Dendritic cell treated with granulocyte-macrophage colony-stimulating factor and Interleukin-4, amounts not matched to agents 40 ng/mL and 50 ng/mL, for 4 days (primary cell): ENCODE measurements at regions not wholly inside any gene's neighbourhood (a gene's known extent, or its start where the extent isn't known, plus 50 kb on each side); places are given as distances from the start of the nearest gene placed in this dataset.

Experiments
- H3K27ac Mint-ChIP-seq: one replicate; pipeline ENCODE4 v1.8.0; 2022; ENCODE audit warnings: mild to moderate bottlenecking, mixed read lengths
- H3K27me3 Mint-ChIP-seq: one replicate; pipeline ENCODE4 v1.8.0; 2022; ENCODE audit warnings: mild to moderate bottlenecking, mixed read lengths
- H3K36me3 Mint-ChIP-seq: one replicate; pipeline ENCODE4 v1.8.0; 2022; ENCODE audit warnings: low read depth, mixed read lengths
- H3K4me1 Mint-ChIP-seq: one replicate; pipeline ENCODE4 v1.8.0; 2022; ENCODE audit warnings: low read depth, mixed read lengths
- H3K4me3 Mint-ChIP-seq: one replicate; pipeline ENCODE4 v1.8.0; 2022; ENCODE audit warnings: mild to moderate bottlenecking, moderate library complexity, mixed read lengths
- H3K9me3 Mint-ChIP-seq: one replicate; pipeline ENCODE4 v1.8.0; 2022; ENCODE audit warnings: mixed read lengths
- intact Hi-C: fragments of 100-400 bp; cut with micrococcal nuclease; formaldehyde crosslinking; loops from one replicate; pipeline ENCODE4 v1.15.0; 2022

- intact Hi-C loops, result no loop called here
Measured at GRCh38 chr7:81349044-81349443, 420.8 kb downstream of the HGF start.

GRCh38 chr7:81339946-81340345 is 421.1 kb upstream of the SEMA3C start:
- no peaks in the 10 kb centered on the region for H3K4me1 Mint-ChIP-seq
- H3K36me3 Mint-ChIP-seq, result no peaks in the 10 kb centered on the region
- intact Hi-C loops, result no loop called here

More at GRCh38 chr7:81349044-81349443, 420.8 kb downstream of the HGF start:
- H3K27me3 Mint-ChIP-seq, result no peaks in the 10 kb centered on the region
- no peaks in the 10 kb centered on the region for H3K36me3 Mint-ChIP-seq
- H3K4me1 Mint-ChIP-seq, result no peaks in the 10 kb centered on the region
- peaks cover 7% of the 10 kb centered on the region for H3K9me3 Mint-ChIP-seq
- H3K4me3 Mint-ChIP-seq, result no peak overlapping the region
- no peak overlapping the region for H3K27ac Mint-ChIP-seq

GRCh38 chr7:81333536-81333935 is 414.7 kb upstream of the SEMA3C start:
- H3K27ac Mint-ChIP-seq, result no peak overlapping the region
- intact Hi-C loops, result no loop called here
- no peaks in the 10 kb centered on the region for H3K36me3 Mint-ChIP-seq
- H3K4me3 Mint-ChIP-seq, result no peak overlapping the region
- H3K27me3 Mint-ChIP-seq, result no peaks in the 10 kb centered on the region
- no peaks in the 10 kb centered on the region for H3K4me1 Mint-ChIP-seq
- no peaks in the 10 kb centered on the region for H3K9me3 Mint-ChIP-seq

More at GRCh38 chr7:81339946-81340345, 421.1 kb upstream of the SEMA3C start:
- Mint-ChIP-seq H3K4me3 (no peak overlapping the region), H3K9me3 (peaks cover 7% of the 10 kb centered on the region), H3K27ac (no peak overlapping the region), H3K27me3 (no peaks in the 10 kb centered on the region)

GRCh38 chr7:81333004-81333403 is 414.2 kb upstream of the SEMA3C start:
- no peaks in the 10 kb centered on the region for H3K27me3 Mint-ChIP-seq
- H3K9me3 Mint-ChIP-seq, result no peaks in the 10 kb centered on the region
- H3K4me3 Mint-ChIP-seq, result no peak overlapping the region
- no peaks in the 10 kb centered on the region for H3K36me3 Mint-ChIP-seq
- intact Hi-C loops, result no loop called here
- H3K4me1 Mint-ChIP-seq, result no peaks in the 10 kb centered on the region
- H3K27ac Mint-ChIP-seq, result no peak overlapping the region

- intact Hi-C loops, result no loop called here
- Mint-ChIP-seq H3K4me3 (no peak overlapping the region), H3K27me3 (no peaks in the 10 kb centered on the region), H3K27ac (no peak overlapping the region), H3K9me3 (no peaks in the 10 kb centered on the region), H3K4me1 (no peaks in the 10 kb centered on the region), H3K36me3 (no peaks in the 10 kb centered on the region)
Measured at GRCh38 chr7:81331061-81332018, 412.5 kb upstream of the SEMA3C start.

- Mint-ChIP-seq H3K9me3 (no peaks in the 10 kb centered on the region), H3K4me1 (no peaks in the 10 kb centered on the region), H3K36me3 (no peaks in the 10 kb centered on the region), H3K27me3 (no peaks in the 10 kb centered on the region), H3K27ac (no peak overlapping the region), H3K4me3 (no peak overlapping the region)
- intact Hi-C loops, result no loop called here
Measured at GRCh38 chr7:81330108-81330507, 411.3 kb upstream of the SEMA3C start.

- no peaks in the 10 kb centered on the region for H3K4me1 Mint-ChIP-seq
- H3K27me3 Mint-ChIP-seq, result no peaks in the 10 kb centered on the region
- H3K9me3 Mint-ChIP-seq, result no peaks in the 10 kb centered on the region
- intact Hi-C loops, result no loop called here
- H3K36me3 Mint-ChIP-seq, result no peaks in the 10 kb centered on the region
- H3K4me3 Mint-ChIP-seq, result no peak overlapping the region
- no peak overlapping the region for H3K27ac Mint-ChIP-seq
Measured at GRCh38 chr7:81327468-81328266, 408.8 kb upstream of the SEMA3C start.

- Mint-ChIP-seq H3K9me3 (no peaks in the 10 kb centered on the region), H3K27me3 (no peaks in the 10 kb centered on the region), H3K36me3 (no peaks in the 10 kb centered on the region), H3K4me1 (no peaks in the 10 kb centered on the region), H3K4me3 (no peak overlapping the region), H3K27ac (no peak overlapping the region)
- intact Hi-C loops, result no loop called here
Measured at GRCh38 chr7:81321949-81322348, 403.1 kb upstream of the SEMA3C start.

GRCh38 chr7:81317741-81318140 is 398.9 kb upstream of the SEMA3C start:
- Mint-ChIP-seq H3K27me3 (no peaks in the 10 kb centered on the region), H3K36me3 (no peaks in the 10 kb centered on the region), H3K9me3 (no peaks in the 10 kb centered on the region), H3K27ac (no peak overlapping the region), H3K4me3 (no peak overlapping the region), H3K4me1 (no peaks in the 10 kb centered on the region)
- intact Hi-C loops, result no loop called here

- no peaks in the 10 kb centered on the region for H3K4me1 Mint-ChIP-seq
- H3K4me3 Mint-ChIP-seq, result no peak overlapping the region
- no peaks in the 10 kb centered on the region for H3K9me3 Mint-ChIP-seq
- intact Hi-C loops, result no loop called here
- H3K36me3 Mint-ChIP-seq, result no peaks in the 10 kb centered on the region
- H3K27ac Mint-ChIP-seq, result no peak overlapping the region
- H3K27me3 Mint-ChIP-seq, result no peaks in the 10 kb centered on the region
Measured at GRCh38 chr7:81308643-81309322, 389.9 kb upstream of the SEMA3C start.

- no peak overlapping the region for H3K27ac Mint-ChIP-seq
- no peaks in the 10 kb centered on the region for H3K4me1 Mint-ChIP-seq
- no peaks in the 10 kb centered on the region for H3K27me3 Mint-ChIP-seq
- H3K36me3 Mint-ChIP-seq, result no peaks in the 10 kb centered on the region
- no peaks in the 10 kb centered on the region for H3K9me3 Mint-ChIP-seq
- no peak overlapping the region for H3K4me3 Mint-ChIP-seq
- intact Hi-C loops, result no loop called here
Measured at GRCh38 chr7:81301815-81302214, 383.0 kb upstream of the SEMA3C start.

GRCh38 chr7:81300753-81301152 is 381.9 kb upstream of the SEMA3C start:
- intact Hi-C loops, result no loop called here

GRCh38 chr7:81299711-81300110 is 380.9 kb upstream of the SEMA3C start:
- no peak overlapping the region for H3K4me3 Mint-ChIP-seq
- no peaks in the 10 kb centered on the region for H3K36me3 Mint-ChIP-seq
- H3K9me3 Mint-ChIP-seq, result no peaks in the 10 kb centered on the region
- H3K4me1 Mint-ChIP-seq, result no peaks in the 10 kb centered on the region
- H3K27ac Mint-ChIP-seq, result no peak overlapping the region
- intact Hi-C loops, result no loop called here
- H3K27me3 Mint-ChIP-seq, result no peaks in the 10 kb centered on the region

More at GRCh38 chr7:81300753-81301152, 381.9 kb upstream of the SEMA3C start:
- H3K27me3 Mint-ChIP-seq, result no peaks in the 10 kb centered on the region
- H3K9me3 Mint-ChIP-seq, result no peaks in the 10 kb centered on the region
- no peaks in the 10 kb centered on the region for H3K4me1 Mint-ChIP-seq
- no peak overlapping the region for H3K4me3 Mint-ChIP-seq
- H3K27ac Mint-ChIP-seq, result no peak overlapping the region
- H3K36me3 Mint-ChIP-seq, result no peaks in the 10 kb centered on the region
